Activated CD4-positive, alpha-beta T cell treated with anti-CD3 and anti-CD28 coated beads, Interleukin-2, Interleukin-6, amounts not matched to agents 100 ng/mL and 50 ng/mL, durations not matched to agents 16 hours and 8 hours (primary cell): ENCODE measurements at regions not wholly inside any gene's neighbourhood (a gene's known extent, or its start where the extent isn't known, plus 50 kb on each side); places are given as distances from the start of the nearest gene placed in this dataset.
A peak's percentile ranks its signal among the peaks of the same experiment; 100 is the strongest.

ENCODE experiments used
- DNase-seq: peaks from one replicate; pipeline ENCODE4 v3.0.0-alpha.2; 2020

DNA sequence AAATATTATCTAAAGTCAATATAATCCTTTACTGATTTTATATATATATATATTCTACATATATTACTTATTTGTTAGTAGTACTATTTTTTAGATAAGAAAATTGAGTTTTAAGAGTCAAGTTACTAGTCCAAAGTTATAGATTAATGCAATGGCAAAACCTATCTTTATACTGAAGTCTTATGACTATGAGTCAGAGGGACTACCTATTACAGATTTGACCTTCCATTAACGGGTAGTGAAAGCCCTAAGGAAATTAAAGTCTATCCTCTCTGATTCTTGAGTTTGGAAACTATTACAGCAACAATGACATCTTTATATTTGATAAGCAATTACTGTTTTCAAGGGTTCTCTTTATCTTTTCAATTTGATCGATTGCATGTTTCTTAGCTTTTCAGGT is 315.8 kb downstream of the CASP12 start:
- no peak for DNase-seq

DNA sequence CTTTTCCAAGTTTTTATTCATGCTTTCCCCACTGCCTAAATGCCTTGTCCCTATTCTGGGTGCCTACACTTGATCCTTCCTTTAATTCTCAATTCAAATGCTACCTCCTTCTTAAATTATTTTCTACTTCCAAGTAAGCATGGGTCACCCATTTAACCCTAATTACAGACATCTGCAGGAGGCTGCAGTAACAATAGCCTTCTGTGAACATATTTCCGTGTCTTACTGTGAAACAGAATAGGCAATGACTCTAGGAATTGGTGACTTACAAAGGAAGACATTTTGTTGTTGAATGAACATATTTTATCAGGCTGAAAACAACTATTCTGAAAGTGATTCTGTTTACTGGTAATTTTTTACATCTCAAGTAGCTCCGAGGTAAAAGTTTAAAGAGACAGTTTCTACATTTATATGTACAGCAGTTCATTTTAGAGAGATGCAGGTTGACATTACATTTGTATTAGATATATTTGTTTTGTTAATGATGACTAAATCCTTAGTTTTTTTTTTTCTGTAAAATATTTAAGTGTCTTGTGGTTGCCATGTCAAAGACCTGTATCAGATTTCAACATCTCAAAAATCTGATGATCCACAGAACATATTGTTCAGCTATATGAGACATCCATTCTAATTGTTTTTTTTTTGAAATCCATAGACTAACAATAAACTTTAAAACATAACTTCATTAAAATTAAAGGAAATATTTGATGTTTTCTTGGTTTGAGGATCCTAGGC is 316.8 kb downstream of the CASP12 start:
- no peak for DNase-seq

DNA sequence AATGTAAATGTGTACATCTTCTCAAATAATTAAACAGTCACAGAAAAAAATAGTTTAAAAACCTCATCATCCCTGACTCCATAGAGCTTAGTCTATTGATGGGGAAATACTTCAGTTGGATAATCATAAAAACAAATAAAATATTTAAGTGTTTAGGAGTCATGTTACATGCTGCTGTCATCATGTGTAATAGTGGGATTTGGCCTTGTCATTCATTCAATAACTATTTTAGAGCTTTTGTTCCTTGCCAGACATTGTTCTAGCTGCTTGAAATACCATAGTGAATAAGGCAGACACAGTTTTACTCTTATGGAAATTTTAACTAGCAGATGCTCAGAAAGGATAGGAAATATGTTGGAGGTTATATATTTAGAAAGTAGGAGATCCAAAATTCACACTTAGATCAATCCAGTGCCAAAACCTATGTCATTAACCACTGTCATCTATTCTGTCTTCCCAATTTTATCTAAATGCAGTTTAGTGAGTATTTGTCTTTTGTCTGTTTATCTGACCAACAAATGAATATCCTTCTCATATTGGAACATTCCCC is 324.7 kb downstream of the CASP12 start:
- no peak for DNase-seq

DNA sequence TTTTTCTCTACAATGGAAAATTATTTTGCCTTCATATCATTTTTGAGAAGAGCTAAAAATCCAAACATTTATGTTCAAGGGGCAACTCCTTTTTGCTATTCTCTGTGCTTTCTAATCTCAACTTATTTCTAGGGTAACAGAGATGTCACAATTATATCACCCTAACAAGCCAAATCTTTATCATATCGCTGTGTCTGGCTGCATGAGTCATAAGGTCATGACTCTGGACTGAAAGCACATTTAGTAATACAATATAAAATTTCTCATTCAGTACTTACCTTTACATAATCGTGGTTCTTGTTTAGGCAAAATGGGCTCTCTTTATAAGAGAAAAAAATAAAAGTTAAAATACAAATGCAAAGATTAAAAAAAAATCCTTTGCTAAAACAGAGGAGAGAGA is 326.0 kb downstream of the CASP12 start:
- no peak for DNase-seq

DNA sequence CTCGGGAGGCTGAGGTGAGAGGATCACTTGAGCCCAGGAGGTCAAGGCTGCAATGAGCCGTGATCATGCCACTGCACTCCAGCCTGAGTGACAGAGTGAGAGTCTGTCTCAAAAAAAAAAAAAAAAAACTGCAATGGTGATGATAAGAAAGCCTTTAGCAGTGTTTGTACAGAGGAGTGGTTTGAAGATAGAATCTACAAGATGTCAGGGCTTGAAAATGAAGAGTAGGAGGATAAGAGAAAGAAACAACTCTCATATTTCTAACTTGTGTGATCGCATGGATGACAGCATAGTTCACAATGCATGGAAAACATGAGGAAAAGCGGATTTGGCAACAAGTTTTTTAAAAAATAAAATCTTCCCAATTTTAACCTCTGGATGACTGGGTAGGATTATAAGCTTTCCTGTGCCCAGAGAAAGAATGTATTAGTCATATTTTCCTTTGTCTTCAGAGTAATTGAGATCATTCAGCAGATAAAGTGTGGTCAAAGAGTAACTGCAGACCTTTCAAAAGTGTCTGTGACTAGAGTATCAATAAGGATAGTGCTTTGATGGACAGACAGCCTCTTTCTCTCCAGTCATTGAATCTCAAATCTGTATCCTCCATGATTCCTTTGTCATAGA is 328.1 kb downstream of the CASP12 start:
- DNase-seq: no peak

DNA sequence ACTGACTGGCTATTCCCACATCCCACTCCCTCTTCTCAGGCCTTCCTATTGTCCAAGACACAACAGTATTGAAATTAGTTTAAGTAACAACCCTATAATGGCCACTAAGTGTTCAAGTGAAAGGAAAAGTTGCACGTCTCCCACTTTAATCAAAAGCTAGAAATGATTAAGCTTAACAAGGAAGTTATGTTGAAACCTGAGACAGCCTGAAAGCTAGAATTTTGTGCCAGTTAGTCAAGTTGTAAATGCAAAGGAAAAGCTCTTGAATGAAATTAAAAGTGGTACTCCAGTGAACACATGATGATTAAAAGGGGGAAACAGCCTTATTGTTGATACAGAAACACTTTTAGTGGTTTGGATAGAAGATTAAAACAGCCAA is 332.7 kb downstream of the CASP12 start:
- DNase-seq: peak; percentile 14

GRCh38 chr11:104564921-104565582 is 333.2 kb downstream of the CASP12 start:
- DNase-seq: no peak

- no peak for DNase-seq
Measured at GRCh38 chr11:104556606-104557301, 341.5 kb downstream of the CASP12 start.

DNA sequence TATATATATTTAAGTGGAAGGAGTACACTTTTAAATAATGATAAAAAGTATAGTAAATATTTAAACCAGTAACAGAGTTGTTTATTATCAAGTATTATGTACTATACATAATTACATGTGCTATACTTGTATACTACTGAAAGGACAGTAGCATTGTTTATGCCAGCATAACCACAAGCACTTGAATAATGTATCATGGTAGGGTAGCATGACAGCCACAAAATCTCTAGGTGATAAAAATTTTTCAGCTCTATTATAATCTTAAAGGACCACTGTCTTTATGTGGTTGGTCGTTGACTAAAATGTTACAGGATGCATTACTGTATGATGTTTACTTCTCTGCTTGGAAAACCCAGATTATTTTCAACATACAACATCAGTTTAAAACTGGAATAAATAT is 349.2 kb downstream of the CASP12 start:
- DNase-seq: no peak

DNA sequence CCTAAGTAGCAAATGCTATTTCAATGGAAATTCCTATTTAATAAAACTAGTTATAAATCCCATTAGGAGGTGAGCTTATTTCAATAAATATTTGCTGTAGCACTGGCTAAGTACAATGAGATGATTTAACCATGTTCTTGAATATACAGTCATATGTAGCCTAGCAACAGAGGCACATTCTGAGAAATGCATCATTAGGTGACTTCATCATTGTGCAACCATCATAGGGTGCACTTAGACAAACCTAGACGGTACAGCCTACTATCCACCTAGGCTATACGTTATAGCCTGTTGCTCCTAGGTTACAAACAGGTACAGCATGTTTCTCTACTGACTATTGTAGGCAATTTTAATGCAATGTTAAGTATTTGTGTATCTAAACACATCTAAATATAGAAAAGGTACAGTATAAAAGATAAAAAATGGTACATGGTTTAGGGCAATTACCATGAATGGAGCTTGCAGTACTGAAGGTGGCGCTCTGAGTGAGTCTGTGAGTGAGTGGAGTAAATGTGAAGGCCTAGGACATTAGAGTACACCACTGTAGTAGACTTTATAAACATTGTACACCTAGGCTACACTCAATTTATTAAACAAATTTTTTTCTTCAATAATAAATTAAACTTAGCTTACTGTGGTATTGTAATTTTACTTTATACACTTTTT is 350.1 kb downstream of the CASP12 start:
- DNase-seq: no peak

DNA sequence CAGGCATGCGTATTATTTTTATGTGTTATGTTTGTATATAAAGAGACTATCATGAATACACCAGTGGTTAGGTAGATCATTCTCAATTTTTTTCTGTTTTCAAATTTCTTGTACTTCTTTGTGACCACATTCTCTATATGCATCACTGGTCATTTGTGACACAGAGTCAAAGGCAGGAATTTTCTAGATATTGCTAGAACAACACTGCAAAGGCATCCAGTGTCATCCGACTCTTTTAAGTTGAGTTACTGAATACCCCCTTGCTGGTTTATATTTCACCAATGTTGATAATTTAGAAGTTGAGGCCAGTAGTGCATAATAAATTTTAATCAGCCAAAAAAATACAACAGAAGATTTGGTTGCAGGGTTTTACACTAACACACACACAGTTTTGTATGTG is 351.8 kb downstream of the CASP12 start:
- no peak for DNase-seq

- DNase-seq: no peak
Measured at GRCh38 chr11:104541701-104542100, 356.6 kb downstream of the CASP12 start.

DNA sequence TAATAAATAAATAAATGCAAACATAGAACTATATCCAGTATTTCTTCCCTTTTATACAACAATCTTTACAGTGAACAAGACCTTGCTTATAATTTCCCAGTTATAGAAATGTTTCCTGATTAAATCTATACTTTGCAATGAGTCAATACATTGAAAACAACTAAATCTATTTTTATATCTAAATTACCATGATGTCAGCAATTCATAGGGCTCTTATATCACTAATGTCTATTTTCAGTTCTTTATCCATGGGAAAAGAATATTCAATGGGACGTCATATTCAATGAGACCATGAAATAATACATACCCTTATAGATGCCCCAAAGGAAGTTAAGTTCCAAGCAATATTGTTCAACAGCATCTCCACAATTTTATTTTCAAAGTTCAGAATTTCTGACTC is 359.9 kb downstream of the CASP12 start:
- DNase-seq: no peak

DNA sequence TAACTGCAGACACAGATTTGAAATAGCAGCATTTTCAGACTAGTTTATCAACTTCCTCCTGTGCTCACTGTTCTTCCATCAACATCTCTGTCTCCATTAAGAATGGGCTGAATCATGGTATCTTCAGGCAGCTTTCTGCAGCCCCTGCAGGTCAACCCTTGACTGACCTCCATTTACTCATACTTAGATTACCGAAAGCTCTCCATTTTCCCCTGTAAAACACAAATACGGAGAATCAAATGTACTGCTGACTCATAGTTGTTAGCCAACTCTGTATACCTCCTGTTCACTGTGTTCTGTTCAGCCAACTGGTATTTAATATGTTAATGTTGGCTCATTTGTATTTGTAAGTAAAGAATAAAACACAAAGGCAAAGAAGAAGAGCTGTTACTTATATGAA is 364.0 kb downstream of the CASP12 start:
- DNase-seq: peak; percentile 7

DNA sequence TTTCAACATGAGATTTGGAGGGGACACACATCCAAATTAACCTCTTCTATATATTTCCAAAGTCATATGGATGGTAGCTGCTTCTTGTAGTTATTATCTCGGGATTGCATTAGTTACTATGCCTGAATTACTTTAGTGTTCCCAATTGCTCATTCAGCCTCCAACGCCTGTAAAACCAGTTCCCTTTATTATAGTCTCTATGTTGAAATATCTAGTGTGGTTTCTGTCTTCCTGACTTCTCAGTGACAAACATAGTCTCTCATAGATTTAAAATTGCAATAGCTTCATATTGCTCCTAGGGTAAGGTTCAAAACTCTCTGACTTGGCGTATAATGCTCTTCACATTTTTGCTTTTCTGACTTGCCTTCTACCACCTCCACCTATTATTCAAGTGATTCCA is 366.4 kb downstream of the CASP12 start:
- DNase-seq: no peak

- DNase-seq: peak; percentile 36
Measured at GRCh38 chr11:104531075-104531474, 367.1 kb upstream of the PDGFD start.

DNA sequence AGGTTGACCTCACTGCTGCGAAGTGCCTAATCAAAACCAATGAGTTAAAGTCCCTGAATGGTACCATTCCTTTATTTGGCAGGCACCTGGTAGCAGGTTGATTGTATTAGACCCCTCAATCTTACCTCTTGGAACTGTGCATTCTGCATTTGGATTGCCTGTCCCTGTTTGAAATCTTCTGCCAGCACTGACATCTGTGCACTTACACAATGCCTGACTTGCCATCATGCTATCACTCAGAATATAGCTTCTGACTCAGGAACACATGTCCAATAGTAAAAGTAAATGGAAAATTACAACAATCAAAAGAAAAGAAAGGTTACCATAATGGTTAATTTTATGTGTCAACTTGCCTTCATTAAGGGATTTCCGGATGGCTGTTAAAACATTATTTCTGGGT is 366.0 kb upstream of the PDGFD start:
- no peak for DNase-seq

- DNase-seq: no peak
Measured at GRCh38 chr11:104529213-104529612, 365.3 kb upstream of the PDGFD start.

- DNase-seq: no peak
Measured at GRCh38 chr11:104526006-104526405, 362.1 kb upstream of the PDGFD start.

DNA sequence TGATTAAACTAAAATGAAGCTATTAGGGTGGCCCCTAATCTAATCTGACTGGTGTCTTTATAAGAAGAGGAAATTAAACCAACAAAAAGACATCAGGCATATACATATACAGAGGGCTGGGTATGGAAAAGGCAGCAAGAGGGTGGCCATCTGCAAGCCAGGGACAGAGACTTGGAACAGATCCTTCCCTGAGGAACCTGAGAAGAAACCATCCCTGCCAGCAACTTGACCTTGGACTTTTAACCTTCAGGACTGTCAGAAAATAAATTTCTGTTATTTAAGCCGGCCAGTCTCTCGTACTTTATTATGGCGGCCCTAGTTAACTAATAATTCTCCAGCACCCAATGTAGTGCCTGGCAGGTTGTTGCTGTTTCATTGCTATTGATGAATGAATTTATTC is 361.5 kb upstream of the PDGFD start:
- DNase-seq: no peak

GRCh38 chr11:104524254-104524653 is 360.3 kb upstream of the PDGFD start:
- DNase-seq: no peak

- DNase-seq: no peak
Measured at GRCh38 chr11:104523611-104524010, 359.7 kb upstream of the PDGFD start.

DNA sequence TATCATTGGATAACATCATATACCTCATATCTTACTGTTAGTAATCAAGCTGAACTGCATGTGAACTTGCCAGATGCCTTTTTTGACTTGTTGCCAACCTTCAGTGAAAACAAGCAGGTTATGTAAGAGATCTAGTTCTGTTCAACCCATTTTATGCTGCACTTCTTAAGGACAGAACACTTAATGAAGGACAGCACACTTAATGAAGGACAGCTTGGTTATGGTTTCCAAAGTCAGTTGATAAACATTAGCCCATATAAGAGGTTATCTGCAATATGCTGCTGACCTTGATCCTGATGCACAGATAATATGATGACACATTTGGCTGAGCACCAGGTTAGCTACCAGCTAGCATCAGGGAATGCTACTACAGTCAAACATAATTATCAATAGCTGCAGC is 358.7 kb upstream of the PDGFD start:
- DNase-seq: no peak
